ENCODE measurements at regions not wholly inside any gene's neighbourhood (a gene's known extent, or its start where the extent isn't known, plus 50 kb on each side); places are given as distances from the start of the nearest gene placed in this dataset.

DNA sequence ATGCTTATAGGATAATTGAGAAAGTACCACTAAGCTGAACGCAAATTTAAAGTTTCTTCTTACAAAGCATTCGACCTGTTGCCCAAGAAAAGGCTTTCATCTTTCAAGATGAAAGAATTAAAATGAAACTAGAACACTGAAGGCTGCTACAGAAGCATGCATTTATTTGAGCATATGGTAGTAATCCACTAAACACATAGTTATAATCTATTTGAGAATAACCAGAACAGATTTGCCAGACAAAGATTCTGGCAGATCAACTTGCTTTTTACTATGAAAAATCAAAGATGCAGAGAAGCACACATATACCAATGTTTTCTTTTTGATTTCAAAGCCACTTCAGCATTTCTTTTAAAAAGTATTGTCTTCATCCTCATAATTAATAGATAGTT is 412.2 kb downstream of the UTRN start:
- no peak for DNase-seq

DNA sequence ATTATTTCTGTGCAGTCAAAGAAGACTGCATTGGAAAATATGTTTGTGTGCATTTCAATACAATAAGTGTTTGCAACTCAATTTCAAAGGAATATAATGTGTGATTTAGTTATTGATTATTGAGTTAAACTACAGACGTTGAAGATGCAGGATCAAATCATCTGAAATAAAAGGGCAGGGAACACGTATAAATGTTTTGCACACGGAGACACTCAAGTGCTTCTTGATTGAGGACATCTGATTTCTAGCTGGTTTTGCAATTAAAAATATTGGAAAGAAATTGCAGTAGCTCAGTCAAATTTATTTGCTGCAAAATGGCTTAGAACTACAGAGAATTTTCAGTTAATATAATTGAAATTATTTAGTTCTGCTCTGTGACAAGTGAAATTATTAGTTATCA is 412.7 kb downstream of the UTRN start:
- DNase-seq = no peak

DNA sequence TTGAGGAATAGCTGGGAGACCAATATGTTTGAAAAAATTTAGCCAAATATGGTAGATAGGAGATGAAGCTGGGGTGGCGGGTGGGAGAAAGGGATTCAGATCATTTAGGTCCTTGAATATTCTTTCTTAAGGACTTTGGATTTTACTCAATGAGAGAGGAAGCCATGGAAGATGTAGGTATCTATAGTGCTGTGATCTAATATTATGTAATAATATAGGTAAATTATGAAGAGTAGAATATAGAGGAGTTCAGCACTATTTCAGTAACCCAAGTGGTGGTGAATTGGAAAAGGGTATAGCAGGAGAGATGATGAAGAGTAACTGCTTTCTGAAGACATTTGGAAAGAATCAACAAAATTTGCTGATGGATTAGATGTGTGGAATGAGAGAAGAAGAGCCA is 417.6 kb downstream of the UTRN start:
- no peak for DNase-seq

DNA sequence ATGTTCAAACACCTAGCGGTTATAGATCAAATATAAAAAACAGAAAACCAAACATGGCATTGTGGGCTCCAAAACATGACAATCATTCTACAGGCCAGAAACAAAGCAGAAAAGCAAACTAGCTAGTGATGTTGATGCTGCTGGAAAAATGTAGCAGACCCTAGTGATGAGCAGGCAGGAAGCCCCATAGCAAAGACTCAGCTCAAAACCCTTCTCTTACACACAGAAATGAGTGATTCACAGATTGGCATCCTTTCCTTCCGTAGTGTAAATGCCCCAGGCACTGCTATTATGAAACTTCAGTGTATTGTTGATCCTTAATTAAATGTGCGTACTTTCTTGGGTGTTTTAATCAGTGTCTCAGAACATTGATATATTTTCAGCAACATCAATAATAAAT is 425.1 kb downstream of the UTRN start:
- no peak for DNase-seq

DNA sequence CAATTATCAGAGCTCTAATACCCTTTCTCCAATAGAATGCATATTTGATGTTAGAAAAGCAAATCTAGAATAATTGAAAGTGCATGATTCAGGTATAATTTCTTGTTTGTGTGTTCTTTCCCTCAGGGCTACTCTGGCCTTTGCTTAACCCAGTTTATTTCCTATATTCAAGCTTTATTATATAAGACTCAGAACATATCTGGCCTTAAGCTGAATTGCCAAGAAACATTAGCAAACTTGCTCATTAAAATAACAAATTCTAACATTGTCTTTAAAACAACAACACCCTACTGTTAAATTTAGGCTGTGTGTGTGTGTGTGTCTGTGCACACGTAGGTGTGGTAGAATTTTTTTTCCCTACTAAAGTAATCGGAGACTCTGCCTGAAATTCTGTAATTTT is 426.5 kb downstream of the UTRN start:
- DNase-seq = no peak

DNA sequence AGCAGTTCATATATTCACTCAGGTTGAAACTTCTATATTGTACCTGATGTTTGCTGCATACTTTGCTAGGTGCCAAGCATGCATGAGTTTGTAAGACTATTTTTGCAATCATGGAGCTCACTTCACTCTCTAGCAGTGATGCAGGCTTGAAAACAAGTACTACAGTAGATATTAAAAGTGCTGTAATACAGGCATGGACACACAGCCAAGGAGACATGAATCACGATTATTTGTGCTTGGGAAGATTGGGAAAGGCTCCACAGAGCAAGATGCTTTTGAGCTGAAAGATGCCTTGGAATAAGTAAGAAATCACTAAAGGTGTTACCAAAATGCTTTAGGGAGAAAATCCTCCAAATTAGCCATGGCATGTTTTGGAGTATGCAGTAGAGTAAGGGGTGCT is 427.4 kb downstream of the UTRN start:
- DNase-seq = no peak

DNA sequence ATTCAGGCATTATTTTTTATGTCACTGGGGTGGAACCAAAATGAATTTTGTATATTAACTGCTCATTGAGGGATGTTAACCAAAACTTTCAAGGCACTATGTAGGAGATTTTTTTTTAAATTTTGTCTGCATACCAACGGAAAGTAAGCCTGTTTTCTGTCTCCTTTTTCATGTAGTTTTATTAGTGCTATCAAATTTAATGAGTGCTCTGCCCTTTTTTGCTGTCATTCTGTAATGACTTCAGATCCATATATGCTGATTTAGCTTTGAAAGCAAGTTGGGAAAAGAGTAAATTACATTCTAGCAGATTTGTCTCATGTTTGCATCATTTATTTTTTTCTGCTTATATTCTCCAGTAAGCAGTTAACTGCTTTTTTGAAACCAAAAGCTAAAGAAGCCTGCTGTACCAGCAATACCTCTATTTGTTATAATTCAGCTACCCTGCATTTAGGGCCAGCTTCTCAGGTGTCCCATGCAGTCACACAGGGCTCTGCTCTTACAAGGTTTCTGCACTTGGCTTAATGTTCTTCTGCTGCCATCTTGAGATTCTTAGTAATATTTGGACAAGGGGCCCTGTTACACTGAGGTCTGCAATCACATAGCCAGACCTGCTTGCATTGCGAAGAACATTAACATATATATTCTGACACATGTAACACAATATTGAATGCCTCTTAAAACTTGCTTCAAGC is 429.0 kb downstream of the UTRN start:
- no peak for DNase-seq

DNA sequence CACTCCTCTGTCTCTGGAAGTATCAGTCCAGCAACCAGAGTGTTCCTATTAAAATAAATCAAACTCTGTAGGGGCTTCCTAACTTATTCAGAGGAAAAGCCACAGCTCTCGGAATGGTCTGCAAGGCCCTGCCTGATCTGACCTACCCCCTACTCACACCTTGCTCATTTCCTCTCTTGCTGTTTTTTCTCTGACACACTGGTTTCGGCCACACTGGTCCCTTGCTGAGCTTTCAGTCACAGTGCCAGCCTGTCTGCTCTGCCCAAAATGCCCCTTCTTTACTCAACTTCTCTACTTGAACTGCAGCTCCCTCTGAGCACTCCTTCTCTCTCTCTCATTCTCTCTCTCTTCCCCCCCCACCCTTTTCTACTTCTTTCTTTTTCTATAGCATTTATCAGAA is 430.2 kb downstream of the UTRN start:
- DNase-seq = no peak

DNA sequence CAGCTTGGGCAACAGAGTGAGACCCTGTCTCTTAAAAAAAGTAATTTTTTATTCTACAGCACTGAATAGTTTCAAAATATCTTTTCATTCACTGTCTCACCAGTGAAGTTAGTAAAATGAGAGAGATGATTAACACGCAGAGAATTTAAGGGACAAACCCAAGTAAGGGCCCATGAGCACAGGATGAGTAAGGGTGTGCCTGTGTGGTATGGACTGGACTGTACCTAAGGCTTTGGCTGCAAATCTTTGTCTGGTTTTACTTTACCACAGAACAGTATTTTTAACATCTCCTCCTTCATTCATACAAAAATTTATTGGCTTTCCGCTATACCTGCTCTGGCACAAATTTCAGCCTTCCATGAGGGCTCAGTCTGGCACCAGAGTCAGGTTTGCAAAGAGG is 433.3 kb downstream of the UTRN start:
- DNase-seq = no peak

DNA sequence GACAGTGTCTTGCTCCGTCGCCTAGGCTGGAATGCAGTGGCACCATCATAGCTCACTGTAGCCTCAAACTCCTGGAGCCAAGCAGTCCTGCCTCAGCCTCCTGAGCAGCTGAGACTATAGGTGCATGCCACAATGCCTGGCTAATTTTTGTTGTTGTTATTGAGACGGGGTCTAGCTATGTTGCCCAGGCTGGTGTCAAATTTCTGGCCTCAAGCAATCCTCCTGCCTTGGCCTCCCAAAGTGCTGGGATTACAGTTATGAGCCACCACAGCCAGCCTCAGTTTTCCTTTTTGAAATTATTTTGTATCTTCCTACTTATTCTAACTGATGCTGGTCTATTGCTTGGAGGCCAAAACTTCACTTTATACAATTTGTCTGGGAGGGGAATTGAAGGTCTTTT is 436.1 kb downstream of the UTRN start:
- DNase-seq = no peak

DNA sequence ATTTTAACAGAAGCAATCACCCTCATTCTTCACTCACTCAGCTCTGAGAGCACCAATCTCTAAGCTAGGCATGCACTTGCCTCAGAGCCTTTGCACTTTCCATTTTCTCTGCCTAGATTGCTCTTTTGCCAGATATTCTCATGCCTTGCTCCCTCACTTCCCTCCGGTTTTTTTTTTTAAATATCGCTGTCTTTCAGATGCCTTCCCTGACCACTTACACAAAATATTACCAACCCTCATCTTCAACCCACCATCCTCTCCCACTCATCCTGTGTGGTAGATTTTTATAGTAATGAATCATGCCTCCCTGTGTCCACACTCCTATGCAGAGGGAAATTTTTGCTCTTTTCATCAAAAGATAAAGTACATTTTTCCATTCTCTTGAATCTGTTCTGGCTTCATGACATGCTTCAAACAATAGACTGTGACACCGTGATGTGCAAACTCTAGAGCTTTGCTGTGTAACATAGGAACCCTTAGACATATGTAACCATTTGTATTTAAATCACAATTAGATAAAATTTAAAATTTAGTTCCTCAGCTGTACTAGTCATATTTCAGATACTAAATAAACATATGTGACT is 437.1 kb downstream of the UTRN start:
- DNase-seq = no peak

DNA sequence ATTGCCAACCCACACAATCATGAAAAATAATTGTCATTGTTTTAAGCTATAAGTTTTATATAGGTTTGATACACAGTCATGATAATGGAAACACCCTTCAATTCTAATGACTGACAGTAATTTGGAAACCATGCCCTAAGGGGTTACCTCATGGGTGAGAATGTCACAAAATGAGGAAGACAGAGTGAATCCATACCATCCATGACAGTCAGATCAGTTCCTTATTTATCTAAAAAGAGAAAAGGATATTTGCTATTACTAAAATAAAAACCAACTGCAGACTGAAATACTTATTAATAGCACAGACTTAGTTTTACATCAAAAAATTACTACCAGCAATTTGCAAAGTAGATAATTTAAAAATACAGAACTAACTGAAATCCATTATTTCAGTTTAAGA is 437.8 kb downstream of the UTRN start:
- DNase-seq = no peak

DNA sequence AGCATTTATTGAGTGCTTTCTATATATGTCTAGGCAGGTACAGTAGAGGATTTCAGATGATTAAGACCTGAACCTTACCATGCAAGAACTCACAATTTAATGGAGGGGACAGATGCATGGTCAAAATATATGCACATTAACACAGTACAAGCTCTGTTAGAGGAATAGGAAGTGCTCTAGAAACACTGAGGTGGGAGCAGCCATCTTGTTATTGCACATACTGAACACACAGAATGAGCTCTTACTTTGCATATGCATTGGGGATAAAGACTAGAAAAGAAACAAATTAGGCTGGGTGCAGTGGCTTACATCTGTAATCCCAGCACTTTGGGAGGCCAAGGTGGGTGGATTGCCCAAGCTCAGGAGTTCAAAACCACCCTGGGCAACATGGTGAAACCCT is 438.3 kb downstream of the UTRN start:
- no peak for DNase-seq

DNA sequence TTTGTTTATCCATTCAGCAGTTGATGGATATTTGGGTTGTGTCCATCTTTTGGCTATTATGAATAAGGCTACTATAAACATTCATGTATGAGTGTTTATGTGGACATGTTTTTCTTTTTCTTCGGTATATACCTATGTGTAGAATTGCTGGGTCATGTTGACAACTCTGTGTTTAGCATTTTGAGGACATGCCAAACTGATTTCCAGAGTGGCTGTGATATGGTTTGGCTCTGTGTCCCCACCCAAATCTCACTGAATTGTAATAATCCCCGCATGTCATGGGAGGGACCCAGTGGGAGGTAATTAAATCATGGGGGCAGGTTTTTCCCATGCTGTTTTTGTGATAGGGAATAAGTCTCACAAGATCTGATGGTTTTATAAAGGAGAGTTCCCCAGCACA is 439.7 kb downstream of the UTRN start:
- no peak for DNase-seq

DNA sequence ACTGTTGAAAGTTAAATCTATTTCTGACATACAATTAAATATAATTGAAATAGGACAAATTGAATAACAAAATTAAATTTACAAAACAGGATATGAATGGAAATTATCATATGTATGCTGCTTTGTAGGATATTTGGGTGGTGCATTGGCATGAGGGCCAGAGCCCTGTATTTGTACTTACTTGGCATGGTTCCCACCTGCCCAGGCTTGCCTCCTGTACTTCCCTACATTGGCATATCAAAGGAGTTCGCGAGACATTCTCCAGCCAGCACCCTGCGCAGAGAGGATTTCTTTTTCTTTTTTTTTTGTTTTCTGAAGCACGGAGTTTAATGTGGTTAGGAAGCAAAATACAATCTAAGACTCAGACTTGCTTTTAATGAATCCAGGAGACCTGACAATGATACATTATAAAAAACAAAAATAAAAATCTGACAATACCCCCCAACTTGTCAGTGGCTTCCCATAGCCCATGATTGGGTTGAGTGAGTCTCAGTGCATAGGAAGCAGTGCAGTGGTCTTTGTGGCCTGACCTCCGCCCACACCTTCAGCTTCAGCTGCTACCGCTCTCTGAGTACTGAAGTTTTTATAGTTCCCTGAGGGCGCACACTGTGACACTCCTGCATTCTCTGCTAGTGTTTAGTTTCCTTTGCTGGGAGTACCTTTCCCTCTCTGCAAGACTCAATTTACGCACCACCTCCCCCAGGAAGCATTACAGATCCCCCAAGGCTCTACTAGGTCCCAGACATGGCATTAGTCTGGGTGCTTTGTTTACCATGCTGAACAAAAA is 440.8 kb downstream of the UTRN start:
- DNase-seq = no peak

DNA sequence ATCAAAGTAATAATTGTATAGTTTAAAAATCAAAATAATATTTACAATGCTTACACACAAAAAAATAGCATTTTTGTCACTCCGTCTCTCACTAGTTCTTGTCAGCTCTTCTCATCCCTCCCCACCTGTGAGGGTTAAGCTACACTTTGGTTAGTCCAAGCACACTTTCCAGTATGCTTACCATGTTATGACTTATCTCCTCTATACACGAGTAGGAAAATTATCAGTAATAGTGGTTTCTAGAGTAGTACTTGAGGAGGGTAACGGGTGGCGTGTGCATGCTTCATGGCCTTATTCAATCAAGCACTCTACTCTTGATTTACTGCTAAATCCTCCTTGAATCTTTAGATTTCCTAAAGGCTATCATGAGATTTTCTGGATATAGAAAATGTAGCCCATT is 443.7 kb downstream of the UTRN start:
- no peak for DNase-seq

DNA sequence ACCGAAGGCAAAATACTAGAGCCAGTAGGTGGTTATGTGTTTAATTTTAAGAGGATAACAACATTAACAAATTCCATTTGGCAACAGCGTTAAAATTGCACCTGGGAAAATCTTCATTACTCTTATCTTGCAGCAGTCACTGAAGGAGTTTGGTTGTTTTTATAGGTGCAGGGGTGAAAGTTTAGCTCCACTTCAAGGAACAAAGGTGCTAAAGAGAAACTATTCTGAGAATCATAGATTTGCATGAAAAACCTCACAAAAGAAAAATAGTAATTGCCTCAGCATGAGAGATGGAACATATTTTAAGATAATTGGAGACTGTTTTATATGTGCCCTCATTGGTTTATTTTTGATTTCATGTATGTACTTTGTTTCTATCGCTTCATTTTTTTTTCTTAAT is 444.4 kb downstream of the UTRN start:
- DNase-seq = no peak

DNA sequence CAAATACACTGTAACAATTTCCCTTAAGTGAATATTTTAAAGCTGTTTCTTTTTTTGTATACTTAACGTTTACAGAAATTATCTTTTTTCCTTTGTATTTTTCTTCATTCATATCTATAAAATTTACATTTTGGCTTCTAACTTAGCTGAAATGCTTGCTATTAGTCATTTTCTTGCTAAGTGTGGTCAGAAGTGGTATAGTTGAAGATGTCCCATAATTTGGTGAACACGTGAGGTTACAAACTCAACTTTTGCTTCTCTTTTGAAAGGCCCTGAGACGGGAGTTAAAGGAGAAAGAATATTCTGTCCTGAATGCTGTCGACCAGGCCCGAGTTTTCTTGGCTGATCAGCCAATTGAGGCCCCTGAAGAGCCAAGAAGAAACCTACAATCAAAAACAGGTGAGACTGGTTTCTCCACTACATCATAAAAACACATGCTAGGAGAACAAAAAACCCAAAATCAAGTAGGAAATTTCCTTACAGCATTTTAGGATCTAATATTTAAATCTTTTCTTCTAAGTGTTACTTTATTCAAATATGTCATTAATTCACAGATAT is 445.0 kb downstream of the UTRN start:
- no peak for DNase-seq

DNA sequence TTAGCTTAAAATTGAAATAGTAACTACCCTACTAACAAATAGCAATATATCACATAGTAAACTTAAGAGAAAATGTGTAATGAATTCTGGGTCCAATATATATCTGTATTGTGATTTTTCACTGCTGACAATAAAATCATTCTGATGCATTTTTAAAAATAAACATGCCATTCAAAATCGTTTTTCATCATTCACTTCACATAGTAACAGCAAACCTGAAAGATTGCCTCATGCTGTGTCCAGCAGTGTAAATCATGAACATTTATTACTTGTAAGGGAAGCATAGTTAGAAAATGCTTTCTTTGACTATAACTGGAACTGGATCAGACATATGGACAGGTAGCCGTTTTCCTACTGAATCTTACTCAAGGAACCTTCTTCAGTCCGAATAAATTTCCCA is 446.1 kb downstream of the UTRN start:
- no peak for DNase-seq

DNA sequence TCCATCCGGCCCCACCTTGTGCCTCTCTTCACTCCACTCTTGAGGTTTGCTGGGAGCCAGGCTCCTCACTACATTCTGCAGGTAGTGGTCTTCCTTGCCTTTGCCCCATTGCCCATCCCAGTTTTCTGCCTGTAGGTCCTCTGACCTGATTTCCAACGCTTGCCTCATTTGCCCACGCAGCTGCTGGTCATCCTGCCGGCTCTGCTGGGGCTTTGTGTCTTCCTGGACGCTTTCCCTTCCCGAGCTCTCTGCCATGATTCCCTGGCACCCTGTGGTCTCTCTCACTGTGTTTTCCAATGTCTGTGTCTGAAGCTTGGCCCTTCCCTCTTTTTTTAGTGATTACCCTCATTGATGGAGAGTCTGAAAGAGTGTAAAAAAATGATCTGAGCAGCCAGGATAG is 451.6 kb downstream of the UTRN start:
- DNase-seq = no peak

DNA sequence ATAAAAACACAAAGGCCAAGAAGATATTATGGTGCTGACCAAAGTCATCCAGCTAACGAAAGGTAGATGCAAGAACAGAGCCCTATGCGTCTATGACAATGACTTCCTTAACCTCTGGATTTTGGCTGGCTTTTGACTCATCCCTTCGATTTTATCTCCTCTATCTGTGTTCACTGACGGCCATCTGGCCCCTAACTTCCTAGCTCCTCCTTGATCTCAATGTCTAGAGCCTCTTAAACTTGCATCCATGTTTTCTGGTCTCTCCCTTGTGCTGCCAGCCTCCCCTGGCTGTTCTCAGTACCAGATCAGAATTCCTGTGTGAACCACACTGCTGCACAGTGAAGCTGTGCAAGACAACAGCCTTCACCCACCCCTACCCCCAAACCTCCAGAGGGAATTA is 452.9 kb downstream of the UTRN start:
- DNase-seq = no peak

DNA sequence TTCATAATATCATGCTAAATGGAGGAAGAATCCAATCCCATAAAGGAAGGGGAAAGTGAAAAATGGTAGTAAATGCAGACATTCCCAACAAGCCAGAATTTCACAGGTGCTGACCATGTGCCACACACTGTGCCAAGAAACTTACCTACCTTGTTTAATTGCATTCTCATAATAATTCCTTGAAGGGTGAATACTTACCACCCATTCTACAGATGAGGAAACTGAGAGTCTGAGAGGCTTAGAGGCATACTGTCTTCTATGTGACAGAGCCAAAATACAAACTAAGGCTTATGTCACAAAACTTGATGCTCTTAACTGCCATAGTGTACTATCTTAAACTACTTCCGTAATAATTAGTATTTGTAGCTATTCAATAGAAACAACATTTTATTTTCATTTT is 454.7 kb downstream of the UTRN start:
- no peak for DNase-seq

DNA sequence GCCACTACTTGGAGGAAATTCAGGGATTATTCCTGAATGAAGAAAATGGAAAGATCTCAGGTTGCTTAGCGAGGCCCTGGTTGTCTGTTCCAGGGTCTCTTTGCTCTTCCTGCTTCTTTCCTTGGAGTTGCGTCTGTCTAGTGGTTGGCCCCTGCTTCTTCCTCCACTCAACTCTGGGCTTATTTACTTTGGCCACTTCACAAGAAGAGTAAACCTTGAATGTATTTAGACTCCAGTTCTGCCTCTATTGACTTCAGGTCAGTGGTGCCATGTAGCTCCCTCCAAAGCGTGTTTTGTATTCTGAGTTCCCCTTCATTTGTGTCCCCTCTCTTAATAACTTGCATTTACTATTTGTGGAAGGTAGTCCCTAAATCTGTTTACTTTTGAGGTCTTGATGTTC is 456.5 kb downstream of the UTRN start:
- no peak for DNase-seq

DNA sequence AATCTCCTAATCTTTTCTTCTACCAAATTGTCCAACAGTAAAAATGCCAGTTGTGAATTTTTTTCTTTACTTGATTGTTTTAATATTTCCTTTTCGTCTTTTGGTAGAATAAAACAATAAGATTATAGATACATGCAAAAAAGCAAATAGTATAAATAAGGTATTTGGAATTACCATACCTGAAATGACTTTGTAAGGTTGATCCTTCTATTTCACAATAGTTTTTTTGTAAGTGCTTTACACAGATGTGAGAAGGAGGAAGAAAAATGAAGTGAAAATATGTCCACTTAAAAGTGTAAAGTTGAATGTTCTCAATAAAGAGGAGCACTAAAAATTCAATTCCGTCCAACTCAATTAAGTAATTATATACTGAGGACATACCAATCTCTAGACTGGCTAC is 457.6 kb downstream of the UTRN start:
- no peak for DNase-seq
